HG03442 (cell line): ENCODE measurements at regions not wholly inside any gene's neighbourhood (a gene's known extent, or its start where the extent isn't known, plus 50 kb on each side); places are given as distances from the start of the nearest gene placed in this dataset.

Source experiments
- ATAC-seq: cut with Tn5 transposase; IDR thresholded peaks from one replicate; pipeline ENCODE4 v1.9.1; 2021; ENCODE audit warnings: mild to moderate bottlenecking, moderate library complexity; ENCODE audit not compliant: unreplicated experiment

DNA sequence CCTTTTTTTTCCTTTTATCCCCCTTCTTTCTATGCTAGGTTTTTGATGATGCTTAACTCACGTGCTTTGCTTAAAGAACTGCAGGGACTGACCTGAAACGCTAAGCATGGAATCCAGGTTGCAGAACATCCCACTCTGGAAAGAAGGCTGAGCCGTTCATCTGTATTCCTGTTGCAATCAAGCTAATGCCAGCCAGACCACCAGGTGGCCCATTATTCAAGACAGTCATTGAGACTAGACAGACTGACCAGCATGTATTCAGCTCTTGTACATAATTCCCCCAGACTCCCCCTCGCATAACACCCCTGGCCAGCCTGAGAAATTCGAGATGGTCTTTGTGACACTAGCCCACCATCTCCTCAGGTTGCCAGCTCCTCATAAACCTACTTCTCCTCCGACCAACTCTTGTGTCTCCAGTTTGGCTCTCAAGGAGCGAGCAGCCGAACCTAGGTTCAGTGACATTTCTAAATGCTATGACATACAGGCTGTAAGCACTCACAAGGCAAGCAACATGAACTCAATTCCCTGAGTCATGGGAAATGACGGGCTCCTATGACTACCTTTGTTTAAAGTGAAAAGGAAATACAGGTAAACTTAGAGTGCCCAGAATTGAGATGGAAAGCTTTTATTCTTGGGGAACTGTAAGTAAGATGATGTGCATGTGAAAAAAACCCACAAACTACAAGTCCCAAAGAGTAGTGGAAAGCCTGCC is 309.3 kb upstream of the CDYL start:
- no peak for ATAC-seq

DNA sequence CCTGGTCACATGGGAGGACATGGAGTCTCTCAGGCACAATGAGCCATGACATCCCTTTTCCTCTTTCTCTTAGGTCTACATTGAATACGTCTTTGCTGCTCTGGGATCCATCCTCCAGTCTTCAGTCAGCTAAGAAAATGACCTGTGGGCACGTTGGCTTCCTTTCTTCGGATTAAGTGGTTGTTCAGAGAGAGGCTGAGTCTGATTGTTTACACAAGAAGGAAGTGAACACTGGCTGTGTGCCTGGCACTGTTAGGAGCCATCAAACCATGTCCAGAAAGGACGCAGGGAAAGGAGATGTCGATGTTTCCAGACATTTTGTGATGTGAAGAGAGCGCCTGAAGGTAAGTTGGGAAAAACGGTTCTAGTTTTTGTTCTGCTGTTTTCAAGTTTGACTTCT is 309.9 kb upstream of the CDYL start:
- ATAC-seq: no peak

DNA sequence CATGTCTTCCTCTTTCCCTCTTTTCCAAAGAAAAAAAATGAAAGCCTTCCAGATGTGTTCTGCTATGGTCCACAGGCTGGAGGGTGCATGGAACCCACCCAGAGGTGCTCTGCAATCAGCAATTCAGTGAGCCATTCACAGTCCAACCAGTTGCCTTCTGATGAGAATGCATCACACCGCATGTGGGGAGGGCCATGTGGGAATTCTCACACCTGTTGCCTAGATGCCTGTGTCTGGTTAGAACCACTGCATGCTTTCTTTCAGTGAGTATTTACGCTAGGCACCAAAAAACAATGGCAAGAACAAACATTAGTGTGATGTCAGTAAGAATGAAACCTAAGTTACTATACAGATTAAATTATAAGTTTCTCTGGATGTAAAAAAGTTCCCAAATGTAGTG is 311.6 kb upstream of the CDYL start:
- no peak for ATAC-seq

DNA sequence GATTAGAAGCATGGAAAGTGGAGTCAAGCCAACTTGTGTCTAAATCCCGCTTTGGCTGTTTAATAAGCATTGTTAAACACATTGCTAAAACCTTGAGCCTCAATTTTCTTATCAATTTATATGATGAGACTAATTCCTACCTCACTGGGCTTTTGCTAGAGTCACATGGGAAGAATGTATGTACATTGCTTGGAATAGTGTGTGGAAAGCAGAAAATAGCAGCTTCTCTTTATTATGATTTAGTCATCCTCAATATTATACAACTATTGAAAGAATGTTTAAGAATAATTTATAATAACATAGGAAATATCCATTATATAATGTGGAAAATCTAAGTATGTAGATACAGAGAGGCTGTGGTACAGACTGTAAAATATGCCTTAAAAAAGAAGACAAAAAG is 313.0 kb upstream of the CDYL start:
- ATAC-seq: no peak

DNA sequence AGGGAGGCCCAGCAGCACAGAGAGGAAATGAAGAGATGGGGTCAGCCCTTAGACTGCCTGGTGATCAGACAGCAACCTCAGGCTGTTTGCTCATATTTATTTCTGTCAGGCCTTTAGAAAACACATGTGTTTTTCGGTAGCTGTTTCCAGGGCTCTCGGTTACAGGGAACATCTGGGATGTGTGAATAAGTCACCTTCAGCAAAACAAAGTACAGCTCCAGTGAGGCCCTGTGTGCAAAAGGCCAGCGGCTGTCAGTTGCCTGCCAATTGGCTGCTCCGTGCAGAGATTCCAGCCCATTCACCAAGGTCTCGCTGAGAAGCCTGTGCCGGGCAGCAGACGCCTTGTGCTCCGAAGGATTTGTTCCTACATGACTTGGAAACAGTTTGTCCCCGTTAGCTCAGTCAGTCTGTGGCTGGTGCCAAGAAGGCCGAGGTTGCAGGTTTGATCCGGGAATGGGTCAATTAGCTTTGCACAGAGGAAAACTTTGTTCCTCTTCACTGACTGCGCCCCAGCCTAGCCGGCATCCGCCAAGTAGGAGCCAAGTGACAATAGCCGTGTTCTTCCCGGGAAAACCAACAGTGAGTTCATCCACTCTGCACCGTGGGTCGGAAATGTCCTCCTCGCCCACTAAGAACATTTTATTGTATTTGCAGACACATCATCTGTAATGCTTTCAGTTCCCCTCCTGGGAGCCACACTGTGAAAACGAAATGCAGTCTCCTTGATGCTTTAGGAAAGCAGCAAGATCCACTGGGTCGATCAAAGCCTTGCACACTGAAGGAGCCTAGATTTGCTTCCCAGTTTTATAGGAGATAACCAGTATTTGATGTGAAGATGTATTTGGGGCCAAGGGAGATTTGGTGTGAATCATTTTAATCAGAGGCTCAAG is 315.4 kb upstream of the CDYL start:
- ATAC-seq: no peak

DNA sequence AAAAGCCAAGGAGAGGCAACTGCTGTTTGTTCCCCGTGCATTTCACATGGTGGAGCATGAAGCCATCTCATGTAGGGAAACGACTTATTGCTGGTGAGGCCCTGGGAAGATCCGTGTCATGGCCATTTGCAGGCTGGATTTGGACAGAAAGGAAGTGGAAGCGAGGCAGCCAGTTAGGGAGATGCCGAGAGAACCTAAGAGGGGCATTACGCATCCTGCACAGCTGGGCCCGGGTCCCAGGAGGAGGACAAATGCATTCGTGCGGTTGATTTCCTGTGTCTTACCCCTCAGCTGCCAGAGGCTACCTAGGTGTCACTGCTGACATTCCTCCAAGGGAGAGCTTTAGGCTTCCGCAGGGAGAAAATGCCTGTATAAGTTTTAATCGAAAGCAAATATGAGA is 316.2 kb upstream of the CDYL start:
- ATAC-seq: no peak

DNA sequence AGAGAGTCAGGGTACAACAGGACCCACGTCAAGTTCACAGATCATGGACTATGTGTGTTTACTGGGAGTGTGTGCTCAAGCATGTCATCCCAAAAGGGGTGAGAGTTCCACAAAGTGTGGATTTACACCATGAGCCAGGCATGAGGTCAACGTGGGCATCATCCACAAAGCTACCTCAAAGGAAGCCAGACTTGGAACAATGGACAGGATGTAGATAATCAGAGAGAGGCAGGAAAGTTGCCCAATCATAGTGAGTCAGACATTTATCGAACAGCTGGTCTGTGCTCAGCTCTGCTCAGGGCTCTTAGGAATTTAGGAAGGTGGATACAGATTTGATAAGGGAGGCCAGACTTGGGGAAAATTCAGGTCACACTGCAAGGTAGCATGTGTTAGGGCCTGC is 317.2 kb upstream of the CDYL start:
- ATAC-seq: no peak

DNA sequence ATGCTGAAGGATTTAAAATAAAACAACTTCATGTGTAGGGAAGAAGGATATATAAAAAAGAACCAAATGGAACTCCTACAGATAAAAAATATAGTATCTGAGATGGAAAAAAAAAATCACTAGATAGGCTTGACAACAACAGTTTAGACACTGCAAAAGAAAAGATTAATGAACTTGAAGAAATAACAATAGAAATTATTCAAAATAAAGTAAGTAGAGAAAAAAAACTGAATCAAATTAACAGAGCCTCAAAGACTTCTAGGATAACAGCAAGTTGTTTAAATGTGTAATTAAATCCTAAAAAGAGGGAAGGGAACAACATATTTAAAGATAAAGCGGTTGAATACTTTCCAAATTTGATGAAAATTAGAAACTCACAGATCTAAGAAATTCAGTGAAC is 316.3 kb upstream of the ECI2 start:
- no peak for ATAC-seq

DNA sequence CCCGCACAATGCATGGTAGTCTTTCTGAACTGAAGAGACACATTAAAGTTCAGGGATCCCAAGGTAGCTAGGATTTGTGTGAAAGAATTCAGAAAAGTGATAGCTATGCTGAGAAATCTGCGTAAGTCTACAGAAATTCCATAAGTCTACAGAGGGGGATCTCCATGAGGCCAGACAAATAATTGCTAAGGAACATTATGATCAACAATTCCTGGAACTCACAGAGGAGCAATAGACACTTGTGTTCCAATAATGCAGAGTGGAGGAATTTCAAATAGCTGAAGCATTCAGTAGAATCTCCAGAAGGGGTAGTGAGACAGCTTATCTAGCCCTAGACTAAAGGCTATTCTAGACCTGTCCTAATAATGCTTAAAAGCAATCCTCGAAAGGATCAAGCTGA is 315.7 kb upstream of the ECI2 start:
- no peak for ATAC-seq

DNA sequence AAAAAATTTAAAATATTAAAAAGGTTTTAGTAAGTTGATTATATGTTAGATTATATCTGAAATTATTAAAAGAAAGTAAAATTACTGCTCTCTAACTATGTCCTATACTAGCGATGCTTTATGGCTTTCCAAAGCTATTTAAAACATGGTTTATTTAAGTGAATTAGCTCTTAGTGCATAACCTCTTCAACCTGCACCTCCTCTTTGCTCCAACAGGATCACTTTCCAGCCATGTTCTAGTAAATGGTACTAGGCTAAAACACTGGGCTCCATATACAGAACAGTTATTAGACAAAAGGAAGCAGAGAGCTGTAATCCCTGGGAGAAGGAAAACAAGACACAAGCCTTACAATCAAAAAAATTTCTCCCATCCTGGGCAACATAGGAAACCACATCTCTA is 314.9 kb upstream of the ECI2 start:
- no peak for ATAC-seq

DNA sequence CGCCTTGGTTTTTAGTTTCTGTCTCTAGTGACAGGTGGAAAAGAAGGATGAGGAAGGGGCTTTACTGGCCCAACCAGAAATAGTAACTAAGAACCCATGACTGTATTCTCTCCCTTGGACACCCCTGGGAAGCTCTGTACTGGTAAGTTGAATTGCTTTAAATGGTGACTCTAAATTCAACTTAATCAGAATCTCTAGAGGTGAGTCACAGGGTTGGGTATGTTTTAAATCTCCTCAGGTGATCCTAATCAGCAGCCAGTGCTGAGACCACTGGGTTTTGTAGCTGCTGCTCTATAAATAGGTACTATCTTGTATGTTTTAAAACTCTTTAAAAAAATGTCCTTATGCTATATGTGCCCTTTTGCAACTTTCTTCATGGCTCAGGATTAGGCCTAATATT is 314.0 kb upstream of the ECI2 start:
- no peak for ATAC-seq

DNA sequence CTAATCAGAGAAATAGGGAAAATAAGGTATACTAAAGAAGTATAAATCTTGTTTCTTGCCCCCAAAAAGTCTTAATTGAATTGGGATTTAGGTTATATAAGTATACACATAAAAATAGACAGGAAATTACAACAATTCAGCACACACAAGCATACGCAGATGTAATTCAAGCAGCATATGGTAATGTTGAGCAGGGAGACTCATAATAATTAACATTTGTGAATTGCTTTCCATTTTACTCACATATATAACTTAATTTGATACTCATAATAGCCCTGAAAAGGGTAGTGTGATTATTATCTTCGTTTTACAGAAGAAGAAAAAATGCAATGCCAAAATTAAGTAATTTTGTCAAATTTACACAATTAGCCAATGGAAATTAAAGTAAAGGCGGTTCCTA is 313.5 kb upstream of the ECI2 start:
- ATAC-seq: no peak

DNA sequence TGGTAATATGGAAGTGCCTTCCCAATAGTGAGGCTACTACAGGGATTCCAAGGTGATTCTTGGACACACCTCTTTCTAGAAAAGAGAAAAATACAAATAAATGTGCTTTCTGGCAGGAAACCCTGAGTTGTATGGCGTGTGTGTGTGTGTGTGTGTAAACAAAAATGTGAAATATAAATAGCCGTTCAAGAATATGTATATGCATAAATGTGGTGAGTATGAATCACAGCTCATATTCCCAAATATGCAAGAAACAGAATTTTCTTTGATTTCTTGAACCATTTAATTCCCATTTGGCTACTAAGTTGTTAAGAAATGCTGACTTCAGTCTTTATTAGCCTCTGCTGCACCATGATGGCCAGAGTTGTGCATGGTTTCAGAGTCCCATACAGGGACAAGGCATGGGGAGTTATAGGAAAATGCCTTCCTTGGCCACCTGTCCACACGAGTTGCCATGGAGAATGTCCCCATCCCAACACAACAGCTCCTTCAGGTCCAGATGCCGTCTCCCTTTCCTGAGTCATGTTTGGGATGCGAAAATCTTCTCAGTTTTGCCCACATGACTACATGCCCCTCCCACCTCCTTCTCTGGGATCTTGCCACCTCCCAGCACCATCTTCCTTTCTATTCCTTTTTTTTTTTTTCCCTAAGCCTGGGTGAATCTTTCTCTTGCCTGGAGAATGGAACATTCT is 312.4 kb upstream of the ECI2 start:
- no peak for ATAC-seq

DNA sequence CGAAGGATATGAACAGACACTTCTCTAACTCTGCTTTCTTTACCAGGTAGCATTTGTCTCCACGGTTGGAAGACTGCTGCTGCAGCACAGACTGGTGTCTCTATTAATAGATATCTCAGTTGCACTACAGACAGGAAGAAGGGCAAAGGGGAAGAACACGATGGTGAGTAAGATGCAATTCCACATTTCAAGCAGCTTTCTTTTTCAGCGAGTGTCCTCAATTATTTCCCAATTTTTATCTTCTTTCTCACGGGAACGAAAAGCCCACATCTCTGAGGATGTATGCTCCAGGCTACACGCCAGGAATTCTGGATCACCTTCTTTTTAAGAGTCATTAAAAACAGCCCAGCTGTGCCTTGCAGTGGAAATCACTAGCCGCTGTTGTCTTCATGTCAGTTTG is 311.6 kb upstream of the ECI2 start:
- ATAC-seq: no peak

DNA sequence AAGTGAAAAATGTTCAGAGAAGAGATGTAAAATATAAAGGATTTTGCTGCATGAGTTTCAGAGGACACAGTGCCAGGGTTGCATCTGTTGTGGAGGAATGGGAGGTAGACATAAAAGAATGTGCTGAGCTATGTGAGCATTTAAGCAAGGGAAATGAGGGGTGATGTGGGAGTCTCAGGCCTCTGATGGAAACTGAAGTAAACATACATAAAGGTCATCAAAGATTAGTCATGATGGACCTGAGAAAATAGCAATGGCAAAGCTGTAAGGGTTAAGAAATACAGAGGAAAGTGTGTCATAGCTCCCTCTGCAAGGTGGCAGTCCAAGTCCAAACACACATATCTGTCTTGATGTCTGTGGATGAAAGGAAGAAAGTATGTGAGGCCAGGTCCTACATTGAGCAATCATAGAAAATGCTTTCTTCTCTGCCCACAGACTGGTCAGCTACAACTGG is 306.6 kb upstream of the ECI2 start:
- no peak for ATAC-seq

DNA sequence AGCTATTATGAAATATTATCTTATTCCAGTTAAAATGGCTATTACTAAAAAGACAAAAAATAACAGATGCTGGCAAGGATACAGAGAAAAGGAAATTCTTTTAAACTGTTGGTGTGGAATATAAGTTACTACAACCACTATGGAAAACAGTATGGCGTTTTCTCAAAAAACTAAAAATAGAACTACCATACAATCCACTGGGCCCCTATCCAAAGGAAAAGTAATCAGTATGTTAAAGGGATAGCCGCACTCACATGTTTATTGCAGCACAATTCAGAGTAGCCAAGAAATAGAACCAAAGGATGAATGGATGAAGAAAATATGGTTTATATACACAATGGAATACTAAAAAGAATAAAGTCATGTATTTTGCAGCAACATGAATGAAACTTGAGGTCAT is 303.8 kb upstream of the ECI2 start:
- ATAC-seq: no peak

DNA sequence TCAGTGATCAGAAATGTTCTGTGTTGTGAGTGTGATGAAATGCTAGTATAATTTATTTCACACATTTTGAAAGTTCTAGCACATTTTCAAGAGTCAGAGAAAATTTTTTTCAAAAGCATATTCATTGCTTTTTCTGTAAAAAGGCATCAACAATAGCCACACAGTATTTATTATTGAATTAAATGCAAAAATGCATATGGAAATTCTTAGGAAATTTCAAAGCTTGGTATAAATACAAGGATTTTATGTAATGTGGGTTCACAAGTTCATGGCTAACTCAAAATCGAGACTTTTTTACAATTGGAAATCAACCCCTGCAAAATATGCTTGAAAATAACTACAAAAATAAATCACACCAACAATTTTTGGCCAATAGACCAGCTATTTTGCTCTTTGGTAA is 302.0 kb upstream of the ECI2 start:
- no peak for ATAC-seq

DNA sequence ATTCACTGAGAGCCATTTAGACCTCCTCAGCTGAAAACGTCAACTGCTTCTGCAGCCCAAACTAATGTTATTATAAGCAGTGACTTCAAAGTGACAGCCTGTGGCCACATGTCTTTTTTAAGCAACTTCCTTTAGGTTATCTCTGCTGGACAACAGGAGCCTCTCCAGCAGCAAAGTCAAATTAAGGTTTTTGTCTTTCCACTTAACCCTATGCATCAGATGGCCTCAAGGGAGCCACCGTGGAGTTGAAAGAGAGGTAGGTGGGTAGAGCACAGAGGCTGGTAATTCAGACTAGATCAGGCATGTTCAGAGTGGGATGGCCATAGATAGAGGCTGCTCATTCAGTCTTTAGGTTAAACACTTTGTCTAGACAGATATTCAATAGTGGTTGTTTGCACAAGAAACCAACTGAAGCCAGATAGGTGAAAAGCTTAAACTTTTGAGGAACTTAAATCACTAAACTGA is 300.6 kb upstream of the ECI2 start:
- no peak for ATAC-seq

DNA sequence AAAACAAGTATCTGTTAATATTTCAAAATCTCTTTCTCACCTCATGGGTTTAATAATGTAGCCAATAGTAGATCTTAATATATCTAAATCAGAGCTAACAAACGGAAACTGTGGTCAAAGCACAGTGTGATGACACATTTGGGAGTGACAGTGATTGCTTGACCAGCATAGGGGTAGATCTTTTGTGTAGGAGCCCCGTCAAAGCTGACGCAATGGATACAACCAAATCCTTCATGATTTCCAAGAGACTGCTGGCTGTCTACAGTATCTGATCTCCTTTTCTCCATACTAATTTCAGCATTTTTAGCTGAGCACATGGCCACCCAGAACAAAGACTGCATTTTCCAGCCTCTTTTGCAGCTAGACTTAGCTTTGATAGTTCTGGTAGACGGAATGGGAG is 299.3 kb upstream of the ECI2 start:
- no peak for ATAC-seq

DNA sequence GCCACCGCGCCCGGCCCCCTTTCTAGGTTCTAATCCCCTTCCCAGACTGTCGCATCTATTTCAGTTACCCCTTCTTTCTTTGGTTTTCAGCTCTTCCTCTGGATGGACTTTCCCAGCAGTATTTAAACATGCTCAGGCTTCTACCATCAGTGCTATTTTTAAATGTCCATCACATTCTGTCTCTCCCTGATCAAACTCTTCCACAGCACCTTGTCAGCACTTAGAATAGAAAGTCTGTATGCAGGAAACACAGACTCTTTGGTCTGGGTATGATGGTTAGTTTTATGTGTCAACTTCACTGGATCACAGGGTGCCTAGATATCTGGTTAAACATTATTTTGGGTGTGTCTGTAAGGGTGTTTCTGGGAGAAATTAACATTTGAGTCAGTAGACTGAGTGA is 297.8 kb upstream of the ECI2 start:
- no peak for ATAC-seq

DNA sequence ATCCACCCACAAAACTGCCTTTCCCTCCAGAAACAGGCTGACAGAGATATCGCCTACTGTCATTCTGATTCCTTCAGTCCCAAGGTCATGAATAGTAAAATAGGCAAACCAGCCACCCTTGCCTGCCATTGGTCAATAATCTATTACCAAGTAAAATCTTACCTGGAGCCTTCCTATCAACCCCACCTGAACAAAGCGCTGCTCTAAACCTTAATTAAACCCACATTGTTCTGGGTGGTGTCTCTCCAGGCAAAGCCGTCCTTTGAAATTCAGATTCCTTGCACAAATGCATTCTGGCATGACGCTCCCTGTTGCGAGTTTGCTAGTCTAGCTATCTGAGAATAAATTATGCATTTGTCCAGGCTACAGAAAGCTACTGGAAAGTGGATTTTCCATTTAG is 291.6 kb upstream of the ECI2 start:
- no peak for ATAC-seq

DNA sequence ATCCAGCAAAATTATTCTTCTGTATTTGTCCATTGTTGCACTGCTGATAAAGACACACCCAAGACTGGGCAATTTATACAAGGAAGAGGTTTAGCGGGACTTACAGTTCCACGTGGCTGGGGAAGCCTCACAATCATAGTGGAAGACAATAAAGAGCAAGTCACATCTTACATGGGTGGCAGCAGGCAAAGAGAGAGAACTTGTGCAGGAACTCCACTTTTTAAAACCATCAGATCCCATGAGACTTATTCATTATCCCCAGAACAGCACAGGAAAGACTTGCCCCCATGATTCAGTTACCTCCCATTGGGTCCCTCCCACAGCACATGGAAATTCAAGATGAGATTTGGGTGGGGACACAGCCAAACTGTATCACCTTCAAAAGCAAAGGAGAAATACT is 286.5 kb upstream of the ECI2 start:
- ATAC-seq: no peak
